GM12878 (cell line): ENCODE measurements at regions not wholly inside any gene's neighbourhood (a gene's known extent, or its start where the extent isn't known, plus 50 kb on each side); places are given as distances from the start of the nearest gene placed in this dataset.

Experiments
- CBFB ChIP-seq: IDR thresholded peaks from 2 replicates; pipeline ENCODE4 v1.6.1; 2016; ENCODE audit warnings: antibody characterized with exemption, low read depth
- CHD4 ChIP-seq: fragments of 200-600 bp; sonication (generic); IDR thresholded peaks from 2 replicates; pipeline ENCODE4 v1.6.1; 2016; ENCODE audit warnings: mild to moderate bottlenecking
- CTCF ChIP-seq, 3 experiments: IDR thresholded peaks in 2 of 3; conservative IDR thresholded peaks in 1 of 3; 2 replicates each; pipeline ENCODE4 v1.5.1; 2011; ENCODE audit warnings: low read depth in 3 of 3, low read length in 3 of 3, mild to moderate bottlenecking in 3 of 3, control low read depth in 2 of 3, moderate library complexity in 2 of 3, inconsistent platforms in 1 of 3, mixed read lengths in 1 of 3; ENCODE audit not compliant: control insufficient read depth in 2 of 3, insufficient read depth in 1 of 3; ENCODE audit errors: extremely low read depth in 1 of 3
- EZH2 ChIP-seq: IDR thresholded peaks from 2 replicates; pipeline ENCODE4 v1.6.1; 2012; ENCODE audit warnings: low read depth, mild to moderate bottlenecking, control low read depth, inconsistent platforms, low read length, borderline replicate concordance; ENCODE audit not compliant: control insufficient read depth
- LARP7 ChIP-seq: fragments of 450-650 bp; IDR thresholded peaks from 2 replicates; pipeline ENCODE4 v1.6.1; 2017; ENCODE audit warnings: mild to moderate bottlenecking
- MAX ChIP-seq: IDR thresholded peaks from 2 replicates; pipeline ENCODE4 v1.6.1; 2012; ENCODE audit warnings: low read depth, low read length, improper control_type of control experiment
- POLR2A ChIP-seq: IDR thresholded peaks from 2 replicates; pipeline ENCODE4 v1.6.1; 2011; ENCODE audit warnings: low read depth, mild to moderate bottlenecking, low read length
- POLR2AphosphoS5 ChIP-seq: IDR thresholded peaks from 2 replicates; pipeline ENCODE4 v1.6.1; 2011; ENCODE audit warnings: mild to moderate bottlenecking, low read length, inconsistent platforms
- SIN3A ChIP-seq: IDR thresholded peaks from 2 replicates; pipeline ENCODE4 v1.6.1; 2012; ENCODE audit warnings: low read depth, low read length, improper control_type of control experiment
- SMAD1 ChIP-seq: fragments of 450-650 bp; IDR thresholded peaks from 2 replicates; pipeline ENCODE4 v1.6.1; 2018; ENCODE audit warnings: mild to moderate bottlenecking, low read depth; ENCODE audit not compliant: partially characterized antibody
- TCF3 ChIP-seq: IDR thresholded peaks from 2 replicates; pipeline ENCODE4 v1.6.1; 2012; ENCODE audit warnings: low read depth, mild to moderate bottlenecking, low read length, borderline replicate concordance; ENCODE audit not compliant: insufficient read depth
- USF2 ChIP-seq: IDR thresholded peaks from 2 replicates; pipeline ENCODE4 v1.6.1; 2011; ENCODE audit warnings: low read depth, low read length, improper control_type of control experiment, borderline replicate concordance
- TF ChIP-seq, protein P1 (sequence below): fragments of 150-350 bp; IDR thresholded peaks from 2 replicates; pipeline ENCODE4 v1.6.1; 2016; ENCODE audit warnings: low read depth, low read length

DNA sequence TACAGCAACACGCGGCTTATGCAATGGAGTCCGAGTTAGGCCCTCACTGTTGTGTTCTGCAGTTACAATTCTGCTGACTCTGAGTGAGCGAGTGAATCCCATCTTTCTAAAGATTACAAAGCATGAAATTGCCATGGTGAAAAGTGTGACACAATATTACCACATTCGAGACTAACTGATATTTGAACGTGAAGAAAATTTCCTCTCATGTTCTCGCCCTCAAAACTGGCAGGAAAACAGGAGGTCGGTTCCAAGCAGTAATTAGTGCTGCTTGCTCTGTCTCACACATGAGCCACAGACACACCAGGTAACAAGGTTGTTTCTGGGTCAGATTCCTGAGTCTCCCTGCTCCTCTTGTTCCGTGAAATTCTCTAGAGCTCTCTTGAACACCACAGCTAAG is 93.7 kb upstream of the RIOK3 start:
- no peak for TF ChIP-seq CBFB
- TF ChIP-seq CTCF (IDR thresholded peaks at IDR 0.05 in 2 of 3, conservative IDR thresholded peaks at IDR 0.05 in 1 of 3; ENCODE audit: control insufficient read depth in 2 of 3, extremely low read depth in 1 of 3, insufficient read depth in 1 of 3, low read depth in 3 of 3, low read length in 3 of 3): no peak
- TF ChIP-seq TCF3: no peak
- TF ChIP-seq, protein P1, sequence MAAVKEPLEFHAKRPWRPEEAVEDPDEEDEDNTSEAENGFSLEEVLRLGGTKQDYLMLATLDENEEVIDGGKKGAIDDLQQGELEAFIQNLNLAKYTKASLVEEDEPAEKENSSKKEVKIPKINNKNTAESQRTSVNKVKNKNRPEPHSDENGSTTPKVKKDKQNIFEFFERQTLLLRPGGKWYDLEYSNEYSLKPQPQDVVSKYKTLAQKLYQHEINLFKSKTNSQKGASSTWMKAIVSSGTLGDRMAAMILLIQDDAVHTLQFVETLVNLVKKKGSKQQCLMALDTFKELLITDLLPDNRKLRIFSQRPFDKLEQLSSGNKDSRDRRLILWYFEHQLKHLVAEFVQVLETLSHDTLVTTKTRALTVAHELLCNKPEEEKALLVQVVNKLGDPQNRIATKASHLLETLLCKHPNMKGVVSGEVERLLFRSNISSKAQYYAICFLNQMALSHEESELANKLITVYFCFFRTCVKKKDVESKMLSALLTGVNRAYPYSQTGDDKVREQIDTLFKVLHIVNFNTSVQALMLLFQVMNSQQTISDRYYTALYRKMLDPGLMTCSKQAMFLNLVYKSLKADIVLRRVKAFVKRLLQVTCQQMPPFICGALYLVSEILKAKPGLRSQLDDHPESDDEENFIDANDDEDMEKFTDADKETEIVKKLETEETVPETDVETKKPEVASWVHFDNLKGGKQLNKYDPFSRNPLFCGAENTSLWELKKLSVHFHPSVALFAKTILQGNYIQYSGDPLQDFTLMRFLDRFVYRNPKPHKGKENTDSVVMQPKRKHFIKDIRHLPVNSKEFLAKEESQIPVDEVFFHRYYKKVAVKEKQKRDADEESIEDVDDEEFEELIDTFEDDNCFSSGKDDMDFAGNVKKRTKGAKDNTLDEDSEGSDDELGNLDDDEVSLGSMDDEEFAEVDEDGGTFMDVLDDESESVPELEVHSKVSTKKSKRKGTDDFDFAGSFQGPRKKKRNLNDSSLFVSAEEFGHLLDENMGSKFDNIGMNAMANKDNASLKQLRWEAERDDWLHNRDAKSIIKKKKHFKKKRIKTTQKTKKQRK: no peak
- no peak for TF ChIP-seq SIN3A
- TF ChIP-seq POLR2A: no peak
- no peak for TF ChIP-seq CHD4
- TF ChIP-seq LARP7: no peak
- no peak for TF ChIP-seq USF2
- no peak for TF ChIP-seq SMAD1
- TF ChIP-seq EZH2: no peak
- no peak for TF ChIP-seq POLR2AphosphoS5
- TF ChIP-seq MAX: no peak
